A549 (cell line): ENCODE measurements at regions not wholly inside any gene's neighbourhood (a gene's known extent, or its start where the extent isn't known, plus 50 kb on each side); places are given as distances from the start of the nearest gene placed in this dataset.

Experiments
- ATAC-seq, 2 experiments: fragments of 200-7000 bp in 1 of 2; fragments of >200 bp in 1 of 2; cut with Nextera tagmentation in 1 of 2; cut with Tn5 transposase in 1 of 2; 3 replicates each; pipeline versions ENCODE4 v1.8.0 to v1.9.1; 2018 to 2020; ENCODE audit warnings: mild to moderate bottlenecking in 1 of 2, moderate library complexity in 1 of 2
- CTCF ChIA-PET: fragments of 300-600 bp; sonication (Branson Sonifier 250); formaldehyde crosslinking; extraction: SDS; loops from one replicate; lab custom pipeline; 2021; ENCODE audit warnings: antibody characterized with exemption, inconsistent platforms; lab: Yijun Ruan, JAX
- POLR2A ChIA-PET: fragments of 350-600 bp; formaldehyde crosslinking; extraction: SDS; loops from one replicate; lab custom pipeline; 2021; ENCODE audit warnings: antibody characterized with exemption, inconsistent platforms; lab: Yijun Ruan, JAX
- DNase-seq, 2 experiments: peaks; one replicate each; pipeline versions ENCODE4 v3.0.0 to v3.0.0-alpha.2; 2011 to 2016; ENCODE audit warnings: low read depth in 1 of 2, low spot score in 1 of 2
- FAIRE-seq: peaks from 2 replicates; lab custom pipeline; 2011; peaks lifted over from hg19 to GRCh38; lab: Jason Lieb, UNC
- H3K27ac ChIP-seq, 2 experiments: fragments of >200 bp; sonication (Bioruptor Twin); formaldehyde crosslinking; 3 replicates each; pipeline ENCODE4 v1.5.1; 2016 to 2017
- H3K4me1 ChIP-seq: fragments of >200 bp; sonication (Bioruptor Twin); formaldehyde crosslinking; 3 replicates; pipeline ENCODE4 v1.6.1; 2016
- H3K4me2 ChIP-seq: fragments of >200 bp; sonication (Bioruptor Twin); formaldehyde crosslinking; 3 replicates; pipeline ENCODE4 v1.6.1; 2016
- H3K4me3 ChIP-seq: fragments of >200 bp; sonication (Bioruptor Twin); formaldehyde crosslinking; 3 replicates; pipeline ENCODE4 v1.5.1; 2016
- H3K9me3 ChIP-seq: fragments of >200 bp; sonication (Bioruptor Twin); formaldehyde crosslinking; 3 replicates; pipeline ENCODE4 v1.6.1; 2016
- CBX8 ChIP-seq: fragments of 200-600 bp; sonication (generic); IDR thresholded peaks from 2 replicates; pipeline ENCODE4 v1.6.1; 2016
- CHD2 ChIP-seq: fragments of 150-350 bp; IDR thresholded peaks from 2 replicates; pipeline ENCODE4 v1.6.1; 2014; ENCODE audit warnings: low read length; ENCODE audit not compliant: partially characterized antibody
- EHF ChIP-seq: fragments of 250-450 bp; sonication (Bioruptor Pico); IDR thresholded peaks from 2 replicates; pipeline ENCODE4 v1.5.0; 2020; ENCODE audit warnings: mild to moderate bottlenecking
- FOXS1 ChIP-seq: fragments of 250-450 bp; sonication (Bioruptor Pico); IDR thresholded peaks from 2 replicates; pipeline ENCODE4 v1.5.0; 2020; ENCODE audit warnings: mild to moderate bottlenecking, moderate library complexity
- GATA3 ChIP-seq: IDR thresholded peaks from 2 replicates; pipeline ENCODE4 v1.6.1; 2012; ENCODE audit warnings: borderline replicate concordance
- HDAC2 ChIP-seq: fragments of 200-600 bp; sonication (generic); IDR thresholded peaks from 2 replicates; pipeline ENCODE4 v1.6.1; 2016
- HEYL ChIP-seq: fragments of 250-450 bp; sonication (Bioruptor Pico); IDR thresholded peaks from 2 replicates; pipeline ENCODE4 v1.8.0; 2021; ENCODE audit warnings: mild to moderate bottlenecking, moderate library complexity
- JUN ChIP-seq, 2 experiments: fragments of >200 bp; sonication (Bioruptor Twin); formaldehyde crosslinking; IDR thresholded peaks; 2 replicates in 1 of 2; 3 replicates in 1 of 2; pipeline ENCODE4 v1.6.1; 2016 to 2017
- KDM1A ChIP-seq: fragments of 200-600 bp; sonication (generic); IDR thresholded peaks from 2 replicates; pipeline ENCODE4 v1.6.1; 2016; ENCODE audit warnings: low read depth, mild to moderate bottlenecking
- MAZ ChIP-seq: fragments of 150-350 bp; IDR thresholded peaks from 2 replicates; pipeline ENCODE4 v1.6.1; 2014; ENCODE audit warnings: antibody characterized with exemption, low read depth, low read length, borderline replicate concordance
- MYC ChIP-seq: IDR thresholded peaks from 2 replicates; pipeline ENCODE4 v1.6.1; 2012; ENCODE audit warnings: mild to moderate bottlenecking, inconsistent platforms, low read length, improper control_type of control experiment, borderline replicate concordance
- NFE2L2 ChIP-seq: fragments of 150-350 bp; conservative IDR thresholded peaks from 2 replicates; pipeline ENCODE4 v1.6.1; 2014; ENCODE audit warnings: low read length
- NPAS2 ChIP-seq: fragments of 250-450 bp; sonication (Bioruptor Pico); IDR thresholded peaks from 2 replicates; pipeline ENCODE4 v1.8.0; 2022; ENCODE audit warnings: mild to moderate bottlenecking, moderate library complexity, borderline replicate concordance
- NR3C1 ChIP-seq: fragments of >200 bp; sonication (Bioruptor Twin); formaldehyde crosslinking; IDR thresholded peaks from 3 replicates; pipeline ENCODE4 v1.6.1; 2017
- RAD21 ChIP-seq, 2 experiments: fragments of >200 bp in 1 of 2; sonication (Bioruptor Twin) in 1 of 2; formaldehyde crosslinking in 1 of 2; IDR thresholded peaks in 1 of 2; conservative IDR thresholded peaks in 1 of 2; 2 replicates in 1 of 2; 3 replicates in 1 of 2; pipeline ENCODE4 v1.6.1; 2012 to 2018; ENCODE audit warnings: inconsistent platforms in 1 of 2
- RFX5 ChIP-seq: fragments of 450-650 bp; IDR thresholded peaks from 2 replicates; pipeline ENCODE4 v1.7.1; 2014; ENCODE audit warnings: antibody characterized with exemption, mild to moderate bottlenecking, moderate library complexity
- TFCP2L1 ChIP-seq: fragments of 250-450 bp; sonication (Bioruptor Pico); IDR thresholded peaks from 2 replicates; pipeline ENCODE4 v1.5.0; 2021; ENCODE audit warnings: mild to moderate bottlenecking
- WGBS: methylation state at CpG from one replicate; pipeline ENCODE4 v1.1.6; 2017; ENCODE audit errors: missing lambda C conversion rate; 5-methylcytosine and 5-hydroxymethylcytosine counted together
- TF ChIP-seq, protein P1 (sequence below): fragments of >200 bp; sonication (Bioruptor Twin); formaldehyde crosslinking; IDR thresholded peaks from 2 replicates; pipeline ENCODE4 v1.6.1; 2016
- TF ChIP-seq, protein P2 (sequence below): fragments of >200 bp; sonication (Bioruptor Twin); formaldehyde crosslinking; IDR thresholded peaks from 3 replicates; pipeline ENCODE4 v1.6.1; 2016
- TF ChIP-seq, protein P3 (sequence below): fragments of 150-350 bp; IDR thresholded peaks from 2 replicates; pipeline ENCODE4 v1.6.1; 2014; ENCODE audit warnings: low read depth, mild to moderate bottlenecking, low read length
- TF ChIP-seq, protein P4 (sequence below): IDR thresholded peaks from 2 replicates; pipeline ENCODE4 v1.6.1; 2012

DNA sequence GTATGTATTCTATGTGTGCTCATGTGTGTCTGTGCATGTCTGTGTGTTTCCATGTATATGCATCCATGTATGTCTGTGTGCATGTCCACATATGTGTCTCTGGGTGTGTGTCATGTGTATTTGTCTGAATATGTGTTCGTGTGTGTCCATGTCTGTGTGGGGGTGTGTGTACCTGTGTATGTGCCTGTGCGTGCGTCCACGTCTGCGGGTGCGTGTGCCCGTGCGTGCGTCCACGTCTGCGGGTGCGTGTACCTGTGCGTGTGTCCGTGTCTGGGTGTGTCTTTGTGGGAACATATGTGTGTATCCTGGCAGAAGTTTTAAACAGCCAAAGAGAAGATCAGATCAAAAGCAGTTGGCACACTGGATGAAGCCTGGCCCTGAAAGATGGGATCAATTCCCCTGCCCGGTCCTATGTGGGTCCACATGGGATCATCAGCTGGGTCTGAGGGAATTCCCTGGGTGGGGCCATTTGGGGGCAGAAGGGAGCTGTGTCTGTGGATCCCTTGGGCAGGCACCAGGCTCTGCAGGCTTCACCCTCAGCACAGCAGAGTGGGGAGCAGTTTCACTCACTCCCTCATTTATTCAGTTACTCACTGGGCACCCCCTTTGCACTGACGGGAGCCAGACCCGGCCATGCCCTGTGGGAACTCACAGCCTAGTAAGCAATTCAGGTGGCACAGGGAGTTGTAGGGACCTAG, 167.4 kb downstream of the MN1 start:
- POLR2A ChIA-PET, result no interaction called here
- Histone ChIP-seq H3K4me3 (no peak overlapping the region), H3K9me3 (no peaks in the 10 kb centered on the region)
- peak in 1 of 2 experiments; percentile 15; a peak in 1 of 5 replicates for TF ChIP-seq RAD21 (conservative IDR thresholded peaks at IDR 0.05 in 1 of 2, IDR thresholded peaks at IDR 0.05 in 1 of 2)
- no peak for TF ChIP-seq NPAS2 (CRISPR knock-in tag)
- TF ChIP-seq, all 56 proteins: peak for 1
- 90% methylated on average over 13 of the region's 17 CpGs for WGBS
- DNase-seq (no peak), FAIRE-seq (no peak), ATAC-seq (no peak)
- Histone ChIP-seq H3K4me1 (no peaks in the 10 kb centered on the region), H3K27ac (no peak overlapping the region), H3K4me2 (no peak overlapping the region)
- CTCF ChIA-PET, result interaction anchor here (0.6 to 1.2 kb wide), 2 partner anchors 13 to 1057 kb away, joined by 3 to 4 read pairs; no protein-coding TSS in a partner anchor

DNA sequence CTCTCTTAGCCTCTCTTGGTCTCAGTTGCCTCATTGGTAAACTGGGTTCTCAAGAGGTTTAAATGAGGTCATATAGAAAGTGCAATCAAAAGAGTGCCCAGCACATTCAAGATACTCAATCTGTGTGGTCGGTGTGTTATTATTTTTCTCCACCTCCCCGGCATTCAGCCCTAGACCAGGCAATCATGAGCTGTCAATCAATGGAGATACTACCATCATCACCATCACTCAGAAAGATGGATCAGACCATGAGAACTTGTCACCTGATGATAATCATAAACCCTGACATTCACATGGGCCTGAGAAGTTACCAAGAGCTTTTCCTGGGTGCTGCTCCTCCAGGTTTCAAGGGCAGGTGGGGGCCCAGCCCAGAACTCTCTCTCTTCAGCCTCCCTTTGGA, 166.1 kb downstream of the MN1 start:
- no peaks in the 10 kb centered on the region for H3K9me3 ChIP-seq
- H3K4me1 ChIP-seq, result no peaks in the 10 kb centered on the region
- 90% methylated on average over 2 of the region's 2 CpGs for WGBS
- TF ChIP-seq CBX8, result no peak
- TF ChIP-seq TFCP2L1 (CRISPR knock-in tag), result no peak
- TF ChIP-seq EHF, result no peak
- TF ChIP-seq, protein P1, sequence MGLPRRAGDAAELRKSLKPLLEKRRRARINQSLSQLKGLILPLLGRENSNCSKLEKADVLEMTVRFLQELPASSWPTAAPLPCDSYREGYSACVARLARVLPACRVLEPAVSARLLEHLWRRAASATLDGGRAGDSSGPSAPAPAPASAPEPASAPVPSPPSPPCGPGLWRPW, result no peak
- no peak for TF ChIP-seq RFX5
- TF ChIP-seq GATA3, result no peak
- TF ChIP-seq KDM1A, result no peak
- no peak for TF ChIP-seq NFE2L2
- TF ChIP-seq, protein P2, sequence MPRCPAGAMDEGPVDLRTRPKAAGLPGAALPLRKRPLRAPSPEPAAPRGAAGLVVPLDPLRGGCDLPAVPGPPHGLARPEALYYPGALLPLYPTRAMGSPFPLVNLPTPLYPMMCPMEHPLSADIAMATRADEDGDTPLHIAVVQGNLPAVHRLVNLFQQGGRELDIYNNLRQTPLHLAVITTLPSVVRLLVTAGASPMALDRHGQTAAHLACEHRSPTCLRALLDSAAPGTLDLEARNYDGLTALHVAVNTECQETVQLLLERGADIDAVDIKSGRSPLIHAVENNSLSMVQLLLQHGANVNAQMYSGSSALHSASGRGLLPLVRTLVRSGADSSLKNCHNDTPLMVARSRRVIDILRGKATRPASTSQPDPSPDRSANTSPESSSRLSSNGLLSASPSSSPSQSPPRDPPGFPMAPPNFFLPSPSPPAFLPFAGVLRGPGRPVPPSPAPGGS, result no peak
- TF ChIP-seq FOXS1 (CRISPR knock-in tag), result no peak
- no peak for TF ChIP-seq RAD21 (conservative IDR thresholded peaks at IDR 0.05 in 1 of 2, IDR thresholded peaks at IDR 0.05 in 1 of 2)
- no peak for TF ChIP-seq HEYL (CRISPR knock-in tag)
- TF ChIP-seq MAZ, result no peak
- no peak for FAIRE-seq
- no peak overlapping the region for H3K4me2 ChIP-seq
- no peak overlapping the region for H3K27ac ChIP-seq
- POLR2A ChIA-PET, result no interaction called here
- CTCF ChIA-PET, result interaction anchor here (1.5 kb wide), 1 partner anchor 10 kb away, joined by 4 read pairs; no protein-coding TSS in a partner anchor
- no peak overlapping the region for H3K4me3 ChIP-seq
- no peak for DNase-seq
- no peak; a peak in 1 of 6 replicates for ATAC-seq

DNA sequence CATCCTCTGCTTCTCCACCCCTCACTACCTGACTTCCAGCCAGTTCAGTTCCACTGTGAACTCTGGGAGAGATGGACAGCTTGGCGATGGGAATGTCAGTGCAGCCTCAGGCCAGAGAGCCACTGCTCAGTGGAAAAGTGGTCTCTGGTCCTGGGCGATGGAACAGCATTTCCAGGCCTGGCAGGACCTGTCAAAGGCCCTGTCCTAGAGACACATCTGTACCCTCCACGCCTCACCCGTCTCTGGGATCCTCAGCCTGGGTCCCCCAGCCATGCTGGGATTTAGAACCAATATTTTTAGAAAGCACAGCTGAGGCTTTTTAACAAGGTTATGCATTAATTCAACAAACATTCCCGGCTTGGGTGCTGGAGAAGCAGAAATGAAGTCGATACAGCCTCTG, 165.7 kb downstream of the MN1 start:
- Histone ChIP-seq H3K4me1 (no peaks in the 10 kb centered on the region), H3K9me3 (no peaks in the 10 kb centered on the region), H3K4me3 (no peak overlapping the region)
- no peak for ATAC-seq
- CTCF ChIA-PET, result interaction anchor here (1.5 kb wide), 1 partner anchor 10 kb away, joined by 4 read pairs; no protein-coding TSS in a partner anchor
- TF ChIP-seq RFX5, result no peak
- no peak for TF ChIP-seq GATA3
- TF ChIP-seq, protein P3, sequence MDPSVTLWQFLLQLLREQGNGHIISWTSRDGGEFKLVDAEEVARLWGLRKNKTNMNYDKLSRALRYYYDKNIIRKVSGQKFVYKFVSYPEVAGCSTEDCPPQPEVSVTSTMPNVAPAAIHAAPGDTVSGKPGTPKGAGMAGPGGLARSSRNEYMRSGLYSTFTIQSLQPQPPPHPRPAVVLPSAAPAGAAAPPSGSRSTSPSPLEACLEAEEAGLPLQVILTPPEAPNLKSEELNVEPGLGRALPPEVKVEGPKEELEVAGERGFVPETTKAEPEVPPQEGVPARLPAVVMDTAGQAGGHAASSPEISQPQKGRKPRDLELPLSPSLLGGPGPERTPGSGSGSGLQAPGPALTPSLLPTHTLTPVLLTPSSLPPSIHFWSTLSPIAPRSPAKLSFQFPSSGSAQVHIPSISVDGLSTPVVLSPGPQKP, result no peak
- TF ChIP-seq HDAC2, result no peak
- no peak for TF ChIP-seq KDM1A
- no peak for TF ChIP-seq MYC
- TF ChIP-seq NR3C1, result no peak
- TF ChIP-seq CHD2, result no peak
- no peak for TF ChIP-seq JUN (IDR thresholded peaks at IDR 0.05)
- TF ChIP-seq, protein P4, sequence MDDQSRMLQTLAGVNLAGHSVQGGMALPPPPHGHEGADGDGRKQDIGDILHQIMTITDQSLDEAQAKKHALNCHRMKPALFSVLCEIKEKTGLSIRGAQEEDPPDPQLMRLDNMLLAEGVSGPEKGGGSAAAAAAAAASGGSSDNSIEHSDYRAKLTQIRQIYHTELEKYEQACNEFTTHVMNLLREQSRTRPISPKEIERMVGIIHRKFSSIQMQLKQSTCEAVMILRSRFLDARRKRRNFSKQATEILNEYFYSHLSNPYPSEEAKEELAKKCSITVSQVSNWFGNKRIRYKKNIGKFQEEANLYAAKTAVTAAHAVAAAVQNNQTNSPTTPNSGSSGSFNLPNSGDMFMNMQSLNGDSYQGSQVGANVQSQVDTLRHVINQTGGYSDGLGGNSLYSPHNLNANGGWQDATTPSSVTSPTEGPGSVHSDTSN, result no peak
- TF ChIP-seq, all 56 proteins: peak for 0
- DNase-seq (no peak), FAIRE-seq (no peak)
- POLR2A ChIA-PET, result no interaction called here
- 72% methylated on average over 4 of the region's 6 CpGs for WGBS
- no peak overlapping the region for H3K27ac ChIP-seq
- no peak overlapping the region for H3K4me2 ChIP-seq
